DOHH2 (cell line): ENCODE measurements at regions not wholly inside any gene's neighbourhood (a gene's known extent, or its start where the extent isn't known, plus 50 kb on each side); places are given as distances from the start of the nearest gene placed in this dataset.

ENCODE experiments used
- EZH2phosphoT487 ChIP-seq: fragments of 200-600 bp; sonication (generic); IDR thresholded peaks from 2 replicates; pipeline ENCODE4 v1.6.1; 2017; ENCODE audit warnings: borderline replicate concordance, mild to moderate bottlenecking, antibody characterized with exemption, low read length, moderate library complexity, mixed read lengths
- TF ChIP-seq, protein P1 (sequence below): fragments of 200-600 bp; sonication (generic); IDR thresholded peaks from one replicate; pipeline ENCODE4 v1.5.1; 2014; ENCODE audit warnings: antibody characterized with exemption, mild to moderate bottlenecking, low read depth, low read length; ENCODE audit not compliant: poor library complexity, severe bottlenecking

DNA sequence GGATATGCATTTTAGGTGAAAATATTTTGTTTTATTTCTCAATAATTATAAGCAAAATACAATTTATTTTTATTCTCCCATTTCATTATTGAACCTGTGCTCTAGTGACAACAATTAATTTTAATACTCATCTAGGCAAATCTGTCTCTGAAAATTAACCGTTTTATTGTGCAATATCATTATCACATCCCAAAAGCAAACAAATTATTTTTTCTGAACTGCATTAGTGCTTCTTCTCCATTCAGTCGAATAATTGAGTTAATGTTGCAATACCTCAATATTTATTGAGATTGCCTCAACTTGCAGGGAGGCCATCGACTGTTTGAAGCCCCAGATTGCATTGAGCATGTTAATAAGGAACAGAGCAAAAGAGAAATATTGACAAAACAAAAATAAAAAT, 303.2 kb upstream of the LRFN5 start:
- TF ChIP-seq, protein P1, sequence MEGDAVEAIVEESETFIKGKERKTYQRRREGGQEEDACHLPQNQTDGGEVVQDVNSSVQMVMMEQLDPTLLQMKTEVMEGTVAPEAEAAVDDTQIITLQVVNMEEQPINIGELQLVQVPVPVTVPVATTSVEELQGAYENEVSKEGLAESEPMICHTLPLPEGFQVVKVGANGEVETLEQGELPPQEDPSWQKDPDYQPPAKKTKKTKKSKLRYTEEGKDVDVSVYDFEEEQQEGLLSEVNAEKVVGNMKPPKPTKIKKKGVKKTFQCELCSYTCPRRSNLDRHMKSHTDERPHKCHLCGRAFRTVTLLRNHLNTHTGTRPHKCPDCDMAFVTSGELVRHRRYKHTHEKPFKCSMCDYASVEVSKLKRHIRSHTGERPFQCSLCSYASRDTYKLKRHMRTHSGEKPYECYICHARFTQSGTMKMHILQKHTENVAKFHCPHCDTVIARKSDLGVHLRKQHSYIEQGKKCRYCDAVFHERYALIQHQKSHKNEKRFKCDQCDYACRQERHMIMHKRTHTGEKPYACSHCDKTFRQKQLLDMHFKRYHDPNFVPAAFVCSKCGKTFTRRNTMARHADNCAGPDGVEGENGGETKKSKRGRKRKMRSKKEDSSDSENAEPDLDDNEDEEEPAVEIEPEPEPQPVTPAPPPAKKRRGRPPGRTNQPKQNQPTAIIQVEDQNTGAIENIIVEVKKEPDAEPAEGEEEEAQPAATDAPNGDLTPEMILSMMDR, result no peak
- TF ChIP-seq EZH2phosphoT487, result no peak
